HEK293 (cell line): ENCODE measurements at regions not wholly inside any gene's neighbourhood (a gene's known extent, or its start where the extent isn't known, plus 50 kb on each side); places are given as distances from the start of the nearest gene placed in this dataset.

Experiments
- CTCF ChIA-PET: fragments of 350-600 bp; formaldehyde crosslinking; extraction: SDS; loops from one replicate; lab custom pipeline; 2021; ENCODE audit warnings: antibody characterized with exemption; lab: Yijun Ruan, JAX
- POLR2A ChIA-PET: fragments of 300-600 bp; formaldehyde crosslinking; extraction: SDS; loops from one replicate; lab custom pipeline; 2020; ENCODE audit warnings: antibody characterized with exemption, inconsistent platforms; lab: Yijun Ruan, JAX
- H3K27ac ChIP-seq: fragments of 200-500 bp; sonication (Bioruptor generic); 2 replicates; pipeline ENCODE4 v1.5.1; 2014; ENCODE audit warnings: low read depth, low read length, control low read depth, inconsistent platforms; ENCODE audit errors: extremely low read depth
- H3K36me3 ChIP-seq, 2 experiments: fragments of 200-500 bp in 1 of 2; sonication (Bioruptor generic) in 1 of 2; 1 replicate in 1 of 2; 2 replicates in 1 of 2; pipeline ENCODE4 v1.5.1; 2014 to 2017; ENCODE audit warnings: inconsistent platforms in 2 of 2, low read length in 2 of 2; ENCODE audit not compliant: control insufficient read depth in 2 of 2, insufficient read depth in 1 of 2
- H3K4me1 ChIP-seq: fragments of 200-500 bp; sonication (Bioruptor generic); 2 replicates; pipeline ENCODE4 v1.5.1; 2014; ENCODE audit warnings: mild to moderate bottlenecking, low read length, inconsistent platforms; ENCODE audit not compliant: control insufficient read depth, insufficient read depth
- H3K4me3 ChIP-seq: 2 replicates; pipeline ENCODE4 v1.5.1; 2011; ENCODE audit warnings: low read depth, mild to moderate bottlenecking, control low read depth, low read length, moderate library complexity
- H3K9me3 ChIP-seq: fragments of 200-500 bp; sonication (Bioruptor generic); 2 replicates; pipeline ENCODE4 v1.5.1; 2014; ENCODE audit warnings: low read depth, low read length, inconsistent platforms; ENCODE audit not compliant: control insufficient read depth, insufficient read depth
- FEZF1 ChIP-seq: fragments of 450-650 bp; formaldehyde crosslinking; IDR thresholded peaks from 2 replicates; pipeline ENCODE4 v1.5.1; 2016; ENCODE audit warnings: missing biosample characterization, missing genetic modification characterization
- HOXD13 ChIP-seq: sonication (generic); formaldehyde crosslinking; IDR thresholded peaks from 2 replicates; pipeline ENCODE4 v1.8.0; 2022; ENCODE audit warnings: missing genetic modification reagents, borderline replicate concordance
- KLF10 ChIP-seq: fragments of 450-650 bp; IDR thresholded peaks from 2 replicates; pipeline ENCODE4 v1.5.1; 2018; ENCODE audit warnings: missing biosample characterization, mild to moderate bottlenecking, missing genetic modification characterization
- KLF8 ChIP-seq: fragments of 450-650 bp; formaldehyde crosslinking; IDR thresholded peaks from 2 replicates; pipeline ENCODE4 v1.5.1; 2016; ENCODE audit warnings: missing biosample characterization, missing genetic modification characterization
- MYNN ChIP-seq: fragments of 450-650 bp; formaldehyde crosslinking; IDR thresholded peaks from 2 replicates; pipeline ENCODE4 v1.5.1; 2016; ENCODE audit warnings: missing biosample characterization, missing genetic modification characterization, borderline replicate concordance
- SCRT2 ChIP-seq: fragments of 450-650 bp; formaldehyde crosslinking; IDR thresholded peaks from 2 replicates; pipeline ENCODE4 v1.5.1; 2016; ENCODE audit warnings: missing biosample characterization, missing genetic modification characterization
- SP2 ChIP-seq: fragments of 450-650 bp; formaldehyde crosslinking; IDR thresholded peaks from 2 replicates; pipeline ENCODE4 v1.5.1; 2016; ENCODE audit warnings: missing biosample characterization, missing genetic modification characterization
- ZBTB1 ChIP-seq: fragments of 450-650 bp; formaldehyde crosslinking; IDR thresholded peaks from 2 replicates; pipeline ENCODE4 v1.5.1; 2016; ENCODE audit warnings: missing biosample characterization, missing genetic modification characterization
- ZNF10 ChIP-seq: fragments of 450-650 bp; formaldehyde crosslinking; IDR thresholded peaks from 2 replicates; pipeline ENCODE4 v1.5.1; 2017; ENCODE audit warnings: missing biosample characterization, missing genetic modification characterization
- ZNF302 ChIP-seq: fragments of 450-650 bp; formaldehyde crosslinking; IDR thresholded peaks from 2 replicates; pipeline ENCODE4 v1.5.1; 2016; ENCODE audit warnings: missing biosample characterization, missing genetic modification characterization, low read depth
- ZNF423 ChIP-seq: fragments of 450-650 bp; formaldehyde crosslinking; IDR thresholded peaks from 2 replicates; pipeline ENCODE4 v1.5.1; 2016; ENCODE audit warnings: missing biosample characterization, missing genetic modification characterization
- ZNF433 ChIP-seq: fragments of 450-650 bp; formaldehyde crosslinking; IDR thresholded peaks from 2 replicates; pipeline ENCODE4 v1.5.1; 2016; ENCODE audit warnings: missing biosample characterization, missing genetic modification characterization, low read depth
- ZNF521 ChIP-seq: fragments of 450-650 bp; formaldehyde crosslinking; IDR thresholded peaks from 2 replicates; pipeline ENCODE4 v1.5.1; 2017; ENCODE audit warnings: missing biosample characterization, mild to moderate bottlenecking, missing genetic modification characterization
- ZNF558 ChIP-seq: fragments of 450-650 bp; formaldehyde crosslinking; IDR thresholded peaks from 2 replicates; pipeline ENCODE4 v1.5.1; 2016; ENCODE audit warnings: missing biosample characterization, missing genetic modification characterization
- ZNF624 ChIP-seq: fragments of 450-650 bp; formaldehyde crosslinking; IDR thresholded peaks from 2 replicates; pipeline ENCODE4 v1.5.1; 2017; ENCODE audit warnings: missing biosample characterization, missing genetic modification characterization
- ZNF660 ChIP-seq: fragments of 450-650 bp; IDR thresholded peaks from 2 replicates; pipeline ENCODE4 v1.5.1; 2018; ENCODE audit warnings: missing biosample characterization, mild to moderate bottlenecking, missing genetic modification characterization
- ZNF664 ChIP-seq: fragments of 450-650 bp; formaldehyde crosslinking; IDR thresholded peaks from 2 replicates; pipeline ENCODE4 v1.5.1; 2016; ENCODE audit warnings: missing biosample characterization, missing genetic modification characterization
- ZNF776 ChIP-seq: fragments of 450-650 bp; formaldehyde crosslinking; IDR thresholded peaks from 2 replicates; pipeline ENCODE4 v1.5.0; 2017; ENCODE audit warnings: missing biosample characterization, missing genetic modification characterization, borderline replicate concordance
- ZNF830 ChIP-seq: fragments of 450-650 bp; IDR thresholded peaks from 2 replicates; pipeline ENCODE4 v1.5.0; 2018; ENCODE audit warnings: missing biosample characterization, missing genetic modification characterization, low read depth, mild to moderate bottlenecking, moderate library complexity
- TF ChIP-seq, protein P1 (sequence below): fragments of 450-650 bp; formaldehyde crosslinking; IDR thresholded peaks from 2 replicates; pipeline ENCODE4 v1.5.1; 2016; ENCODE audit warnings: missing biosample characterization, missing genetic modification characterization, borderline replicate concordance
- TF ChIP-seq, protein P2 (sequence below): fragments of 450-650 bp; formaldehyde crosslinking; IDR thresholded peaks from 2 replicates; pipeline ENCODE4 v1.5.1; 2016; ENCODE audit warnings: missing biosample characterization, missing genetic modification characterization
- TF ChIP-seq, protein P3 (sequence below): fragments of 450-650 bp; formaldehyde crosslinking; IDR thresholded peaks from 2 replicates; pipeline ENCODE4 v1.5.1; 2016; ENCODE audit warnings: missing biosample characterization, missing genetic modification characterization
- TF ChIP-seq, protein P4 (sequence below): IDR thresholded peaks from 2 replicates; pipeline ENCODE4 v1.6.1; 2011; ENCODE audit warnings: mild to moderate bottlenecking, low read depth, low read length, borderline replicate concordance

DNA sequence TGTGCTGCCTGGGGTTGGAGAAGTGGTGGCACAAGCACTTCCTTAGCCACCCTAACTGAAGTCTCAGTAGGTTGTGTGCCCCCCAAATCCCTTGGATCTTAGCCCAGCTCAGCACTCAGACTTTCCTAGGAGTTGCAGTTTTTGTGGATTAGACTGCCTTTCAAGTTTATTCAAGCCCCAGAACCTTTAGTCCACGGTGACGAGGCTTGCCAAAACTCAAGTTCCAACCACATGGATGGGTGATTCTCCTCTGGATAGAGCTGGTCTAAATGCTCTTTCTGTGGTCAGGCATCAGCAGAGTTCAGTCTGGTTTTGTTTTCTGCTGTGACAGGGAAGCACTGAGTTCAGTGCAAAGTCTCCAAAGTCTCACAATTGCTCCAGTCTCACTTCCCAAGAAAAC, 2858.7 kb downstream of the PCDH9 start (continued):
- TF ChIP-seq KLF10 (tag by site-specific recombination) (no peak), ZNF558 (tag by site-specific recombination) (no peak)

DNA sequence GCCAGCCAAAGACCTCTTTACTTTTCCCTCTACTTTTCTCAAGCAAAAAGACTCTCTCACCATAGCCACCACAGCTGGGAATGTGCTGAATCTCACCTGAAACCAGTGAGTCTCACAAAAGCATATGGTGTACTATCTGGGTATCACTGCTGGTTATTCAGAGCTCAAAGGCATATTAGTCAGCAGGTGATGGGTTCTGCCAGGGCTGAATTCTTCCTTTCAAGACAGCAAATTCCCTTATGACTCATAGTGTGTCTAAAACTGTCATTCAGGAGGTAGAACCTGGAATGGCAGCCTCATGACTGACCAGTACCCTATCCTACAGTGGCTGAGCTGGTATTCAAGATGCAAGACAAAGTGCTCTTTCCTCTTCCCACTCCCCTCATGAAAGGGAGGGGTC, 2859.1 kb downstream of the PCDH9 start:
- TF ChIP-seq MYNN (tag by site-specific recombination) (no peak), SCRT2 (tag by site-specific recombination) (no peak), ZNF624 (tag by site-specific recombination) (no peak), SP2 (no peak), ZNF433 (tag by site-specific recombination) (no peak), ZNF830 (tag by site-specific recombination) (no peak), HOXD13 (CRISPR knock-in tag) (no peak), ZNF423 (tag by site-specific recombination) (no peak), ZNF776 (no peak), ZBTB1 (no peak), KLF8 (tag by site-specific recombination) (no peak), ZNF10 (tag by site-specific recombination) (no peak), ZNF302 (tag by site-specific recombination) (no peak), ZNF664 (no peak), ZNF521 (tag by site-specific recombination) (no peak), FEZF1 (no peak)
- TF ChIP-seq, protein P1, sequence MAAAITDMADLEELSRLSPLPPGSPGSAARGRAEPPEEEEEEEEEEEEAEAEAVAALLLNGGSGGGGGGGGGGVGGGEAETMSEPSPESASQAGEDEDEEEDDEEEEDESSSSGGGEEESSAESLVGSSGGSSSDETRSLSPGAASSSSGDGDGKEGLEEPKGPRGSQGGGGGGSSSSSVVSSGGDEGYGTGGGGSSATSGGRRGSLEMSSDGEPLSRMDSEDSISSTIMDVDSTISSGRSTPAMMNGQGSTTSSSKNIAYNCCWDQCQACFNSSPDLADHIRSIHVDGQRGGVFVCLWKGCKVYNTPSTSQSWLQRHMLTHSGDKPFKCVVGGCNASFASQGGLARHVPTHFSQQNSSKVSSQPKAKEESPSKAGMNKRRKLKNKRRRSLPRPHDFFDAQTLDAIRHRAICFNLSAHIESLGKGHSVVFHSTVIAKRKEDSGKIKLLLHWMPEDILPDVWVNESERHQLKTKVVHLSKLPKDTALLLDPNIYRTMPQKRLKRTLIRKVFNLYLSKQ (tag by site-specific recombination), result no peak
- TF ChIP-seq, protein P2, sequence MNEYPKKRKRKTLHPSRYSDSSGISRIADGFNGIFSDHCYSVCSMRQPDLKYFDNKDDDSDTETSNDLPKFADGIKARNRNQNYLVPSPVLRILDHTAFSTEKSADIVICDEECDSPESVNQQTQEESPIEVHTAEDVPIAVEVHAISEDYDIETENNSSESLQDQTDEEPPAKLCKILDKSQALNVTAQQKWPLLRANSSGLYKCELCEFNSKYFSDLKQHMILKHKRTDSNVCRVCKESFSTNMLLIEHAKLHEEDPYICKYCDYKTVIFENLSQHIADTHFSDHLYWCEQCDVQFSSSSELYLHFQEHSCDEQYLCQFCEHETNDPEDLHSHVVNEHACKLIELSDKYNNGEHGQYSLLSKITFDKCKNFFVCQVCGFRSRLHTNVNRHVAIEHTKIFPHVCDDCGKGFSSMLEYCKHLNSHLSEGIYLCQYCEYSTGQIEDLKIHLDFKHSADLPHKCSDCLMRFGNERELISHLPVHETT, result no peak
- TF ChIP-seq, protein P3, sequence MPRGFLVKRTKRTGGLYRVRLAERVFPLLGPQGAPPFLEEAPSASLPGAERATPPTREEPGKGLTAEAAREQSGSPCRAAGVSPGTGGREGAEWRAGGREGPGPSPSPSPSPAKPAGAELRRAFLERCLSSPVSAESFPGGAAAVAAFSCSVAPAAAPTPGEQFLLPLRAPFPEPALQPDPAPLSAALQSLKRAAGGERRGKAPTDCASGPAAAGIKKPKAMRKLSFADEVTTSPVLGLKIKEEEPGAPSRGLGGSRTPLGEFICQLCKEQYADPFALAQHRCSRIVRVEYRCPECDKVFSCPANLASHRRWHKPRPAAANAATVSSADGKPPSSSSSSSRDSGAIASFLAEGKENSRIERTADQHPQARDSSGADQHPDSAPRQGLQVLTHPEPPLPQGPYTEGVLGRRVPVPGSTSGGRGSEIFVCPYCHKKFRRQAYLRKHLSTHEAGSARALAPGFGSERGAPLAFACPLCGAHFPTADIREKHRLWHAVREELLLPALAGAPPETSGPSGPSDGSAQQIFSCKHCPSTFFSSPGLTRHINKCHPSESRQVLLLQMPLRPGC (tag by site-specific recombination), result no peak
- TF ChIP-seq, all 188 proteins: peak for 0
- Histone ChIP-seq H3K27ac (no peak overlapping the region), H3K4me1 (no peaks in the 10 kb centered on the region), H3K36me3 (no peaks in the 10 kb centered on the region), H3K9me3 (no peaks in the 10 kb centered on the region), H3K4me3 (no peak overlapping the region)
- ChIA-PET CTCF (no interaction called here), POLR2A (no interaction called here)

DNA sequence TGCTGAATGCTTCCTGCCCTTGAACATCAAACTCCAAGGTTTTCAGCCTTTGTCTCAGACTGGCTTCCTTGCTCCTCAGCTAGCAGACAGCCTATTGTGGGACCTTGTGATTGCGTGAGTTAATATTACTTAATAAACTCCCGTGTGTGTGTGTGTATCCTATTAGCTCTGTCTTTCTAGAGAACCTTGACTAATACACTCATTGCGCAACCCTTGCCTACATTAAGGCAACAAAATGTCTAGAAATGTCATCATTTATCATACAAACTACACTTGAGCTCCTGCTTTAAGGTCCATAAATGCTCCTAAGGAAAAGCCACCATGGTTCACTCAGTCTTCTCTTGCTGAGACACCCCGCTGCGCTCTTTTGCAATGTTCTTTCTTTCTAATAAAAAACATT, 2861.0 kb downstream of the PCDH9 start:
- TF ChIP-seq, protein P4, sequence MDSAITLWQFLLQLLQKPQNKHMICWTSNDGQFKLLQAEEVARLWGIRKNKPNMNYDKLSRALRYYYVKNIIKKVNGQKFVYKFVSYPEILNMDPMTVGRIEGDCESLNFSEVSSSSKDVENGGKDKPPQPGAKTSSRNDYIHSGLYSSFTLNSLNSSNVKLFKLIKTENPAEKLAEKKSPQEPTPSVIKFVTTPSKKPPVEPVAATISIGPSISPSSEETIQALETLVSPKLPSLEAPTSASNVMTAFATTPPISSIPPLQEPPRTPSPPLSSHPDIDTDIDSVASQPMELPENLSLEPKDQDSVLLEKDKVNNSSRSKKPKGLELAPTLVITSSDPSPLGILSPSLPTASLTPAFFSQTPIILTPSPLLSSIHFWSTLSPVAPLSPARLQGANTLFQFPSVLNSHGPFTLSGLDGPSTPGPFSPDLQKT, result 0 out of 2 replicates have a peak, but pooled peaks have one; percentile 35
- no peak for TF ChIP-seq ZNF660
- Histone ChIP-seq H3K36me3 (no peaks in the 10 kb centered on the region), H3K4me3 (no peak overlapping the region), H3K27ac (no peak overlapping the region), H3K4me1 (no peaks in the 10 kb centered on the region), H3K9me3 (no peaks in the 10 kb centered on the region)
- CTCF ChIA-PET, result interaction anchor here (0.8 kb wide), 1 partner anchor 128 kb away, joined by 4 read pairs; no protein-coding TSS in a partner anchor
- POLR2A ChIA-PET, result no interaction called here
